GM19452 (cell line): ENCODE measurements at regions not wholly inside any gene's neighbourhood (a gene's known extent, or its start where the extent isn't known, plus 50 kb on each side); places are given as distances from the start of the nearest gene placed in this dataset.

ENCODE experiments used
- ATAC-seq: cut with Tn5 transposase; IDR thresholded peaks from one replicate; pipeline ENCODE4 v1.9.1; 2021; ENCODE audit not compliant: unreplicated experiment

DNA sequence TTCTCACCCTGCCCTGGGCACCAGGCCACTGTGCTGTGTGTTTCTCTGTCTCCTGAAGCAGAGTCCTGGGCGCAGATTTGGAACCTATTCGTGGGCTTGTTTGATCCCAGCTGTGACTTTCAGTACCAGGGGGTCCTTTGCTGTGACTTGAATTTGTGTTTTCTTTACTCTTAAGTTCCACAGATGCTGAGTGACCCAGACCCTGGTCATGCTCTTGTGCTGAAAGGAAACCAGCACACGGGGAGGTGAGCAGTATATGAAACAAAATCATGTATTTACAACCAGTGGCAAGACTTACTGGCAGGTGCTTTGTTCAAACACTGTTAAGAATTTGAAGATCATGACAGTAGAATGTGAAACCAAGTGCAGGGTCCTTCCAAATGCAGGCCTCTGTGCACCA is 89.2 kb upstream of the PRSS58 start:
- no peak for ATAC-seq

DNA sequence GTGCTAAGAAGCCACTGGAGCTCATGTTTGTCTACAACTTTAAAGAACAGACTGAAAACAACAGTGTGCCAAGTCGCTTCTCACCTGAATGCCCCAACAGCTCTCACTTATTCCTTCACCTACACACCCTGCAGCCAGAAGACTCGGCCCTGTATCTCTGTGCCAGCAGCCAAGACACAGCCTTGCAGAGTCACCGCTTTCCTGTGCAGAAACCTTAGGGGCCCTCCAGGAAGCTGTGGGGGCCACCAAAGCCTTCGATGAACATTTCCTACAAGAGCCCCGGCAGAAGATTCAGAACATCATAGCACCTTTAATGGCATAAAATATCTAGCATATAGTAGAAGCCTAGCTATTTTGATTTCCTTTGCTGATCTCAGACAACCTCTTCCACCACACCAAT is 88.0 kb upstream of the PRSS58 start:
- no peak for ATAC-seq

DNA sequence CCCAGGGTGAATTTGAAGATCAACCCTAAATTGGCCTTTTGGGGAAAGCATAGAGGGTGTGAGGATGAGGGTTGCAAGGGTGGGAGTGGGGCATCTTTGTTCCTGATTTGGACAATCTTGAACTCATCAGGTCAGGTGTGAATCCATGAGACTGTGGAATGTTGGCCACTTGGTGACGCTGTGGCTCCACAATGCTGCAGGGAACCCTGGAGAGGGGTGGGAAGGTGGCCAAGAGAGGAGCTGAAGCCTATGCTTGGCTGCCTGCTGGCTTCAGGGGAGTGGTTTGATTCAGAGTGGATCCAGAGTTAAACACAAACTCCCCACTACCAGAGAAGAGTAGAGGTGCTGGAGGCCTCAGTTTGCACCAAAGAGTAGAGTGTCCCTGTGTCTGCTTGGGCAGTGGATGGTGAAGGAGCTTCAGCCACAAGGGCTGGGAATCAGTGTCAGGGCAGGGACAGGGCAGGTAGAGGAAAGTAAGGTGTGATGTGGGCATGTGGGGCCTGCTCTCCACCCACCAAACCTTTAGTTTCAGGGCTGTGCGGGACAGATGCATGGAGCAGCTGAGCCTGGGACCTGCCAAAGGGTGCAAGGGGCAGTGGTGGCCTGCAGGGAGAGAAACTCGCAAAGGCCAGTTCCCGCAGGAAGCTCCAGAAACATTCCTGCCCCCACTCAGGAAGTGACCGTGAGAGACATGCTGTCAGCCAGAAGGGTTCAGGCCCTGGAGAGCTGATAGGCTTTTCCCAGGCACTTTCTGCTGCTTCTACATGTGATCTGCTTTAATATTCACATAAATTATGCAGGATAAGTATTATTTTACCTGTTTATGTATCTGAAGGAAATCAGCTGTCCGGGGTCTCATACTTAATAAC is 81.0 kb upstream of the PRSS58 start:
- ATAC-seq, result no peak

DNA sequence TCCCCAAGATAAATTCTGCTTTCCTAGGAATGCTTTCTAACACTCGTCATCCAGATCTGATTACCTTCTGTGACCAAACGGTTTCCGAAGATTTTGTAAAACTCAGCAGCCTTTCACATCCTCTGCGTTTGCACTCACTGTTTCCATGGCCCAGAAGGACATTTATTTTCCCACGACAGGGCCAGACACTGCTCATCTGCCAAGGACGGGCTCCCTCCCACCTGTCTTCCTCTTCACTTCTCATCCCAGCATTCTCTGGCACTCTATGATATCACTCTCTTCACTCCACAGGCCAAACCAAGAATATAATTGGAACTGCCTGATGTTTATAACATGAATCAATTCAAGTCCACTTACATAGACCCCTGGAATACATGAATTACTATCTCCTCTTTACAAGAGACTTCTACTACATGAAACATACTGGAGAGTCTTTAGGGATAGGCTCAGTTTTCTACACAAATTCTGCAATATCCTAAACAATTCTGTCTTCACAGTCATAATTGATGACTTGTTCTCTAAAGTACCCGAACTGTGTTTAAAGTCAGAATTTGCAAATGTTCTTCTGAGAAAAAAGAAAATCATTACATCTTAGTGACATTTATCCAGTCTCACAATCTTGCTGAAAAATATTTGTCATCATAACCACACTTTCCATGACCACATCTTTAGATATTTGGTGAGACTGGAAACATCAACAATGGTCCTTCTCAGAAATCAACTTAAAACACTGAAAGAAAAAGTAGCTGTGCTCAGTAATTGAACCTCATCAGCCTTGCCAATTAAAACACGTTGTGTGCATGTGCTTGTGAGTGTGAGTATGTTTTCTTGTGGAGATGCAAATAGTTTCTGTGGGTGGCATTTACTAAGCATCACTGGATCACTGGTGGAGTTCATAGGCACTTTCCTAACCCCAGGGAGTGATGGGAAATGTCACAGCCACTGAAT is 79.5 kb upstream of the PRSS58 start:
- no peak for ATAC-seq

DNA sequence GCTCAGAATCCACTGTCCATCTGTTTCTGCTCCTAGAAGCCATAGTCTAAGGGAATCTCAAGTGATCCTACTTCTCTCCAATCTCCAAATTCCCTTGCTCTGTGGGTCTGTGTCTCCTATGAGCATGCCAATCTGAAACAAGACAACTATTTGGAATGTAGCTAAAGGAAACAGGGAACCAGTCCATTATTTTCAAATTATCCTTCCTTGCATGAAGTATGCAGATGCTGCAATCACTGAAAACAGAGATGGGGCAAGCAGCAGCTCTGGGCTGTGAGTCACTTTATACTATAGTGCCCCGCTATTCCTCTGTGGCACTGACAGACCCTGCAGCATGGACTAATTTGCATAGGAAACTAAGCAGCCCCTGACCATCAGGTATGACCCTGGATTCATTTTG is 76.9 kb upstream of the PRSS58 start:
- ATAC-seq, result no peak

DNA sequence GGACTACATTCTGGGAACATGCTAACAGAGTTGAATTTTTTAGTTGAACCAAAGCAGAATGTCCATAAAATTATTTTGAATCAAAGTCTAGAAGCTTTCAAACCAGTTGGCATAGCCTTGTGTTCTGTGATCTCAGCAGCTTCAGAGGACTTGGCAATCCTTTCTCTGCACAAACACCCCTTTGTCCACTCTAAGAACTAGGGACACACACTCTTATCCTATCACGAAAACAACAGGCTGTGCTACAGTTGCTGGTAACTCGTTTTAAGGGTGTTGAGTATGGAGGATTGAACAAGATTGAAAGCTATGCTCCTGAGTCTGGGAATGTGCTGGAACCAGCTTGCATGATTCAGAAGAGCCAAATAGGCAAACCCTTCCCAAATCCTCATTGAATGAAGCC is 76.4 kb upstream of the PRSS58 start:
- no peak for ATAC-seq

DNA sequence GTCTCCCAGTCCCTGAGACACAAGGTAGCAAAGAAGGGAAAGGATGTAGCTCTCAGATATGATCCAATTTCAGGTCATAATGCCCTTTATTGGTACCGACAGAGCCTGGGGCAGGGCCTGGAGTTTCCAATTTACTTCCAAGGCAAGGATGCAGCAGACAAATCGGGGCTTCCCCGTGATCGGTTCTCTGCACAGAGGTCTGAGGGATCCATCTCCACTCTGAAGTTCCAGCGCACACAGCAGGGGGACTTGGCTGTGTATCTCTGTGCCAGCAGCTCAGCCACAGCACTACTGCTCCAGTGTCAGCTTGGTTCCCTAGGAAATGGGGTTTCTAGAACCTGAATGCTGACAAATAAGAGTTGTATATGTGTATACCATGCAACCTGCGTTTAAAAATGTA is 74.6 kb upstream of the PRSS58 start:
- no peak for ATAC-seq

DNA sequence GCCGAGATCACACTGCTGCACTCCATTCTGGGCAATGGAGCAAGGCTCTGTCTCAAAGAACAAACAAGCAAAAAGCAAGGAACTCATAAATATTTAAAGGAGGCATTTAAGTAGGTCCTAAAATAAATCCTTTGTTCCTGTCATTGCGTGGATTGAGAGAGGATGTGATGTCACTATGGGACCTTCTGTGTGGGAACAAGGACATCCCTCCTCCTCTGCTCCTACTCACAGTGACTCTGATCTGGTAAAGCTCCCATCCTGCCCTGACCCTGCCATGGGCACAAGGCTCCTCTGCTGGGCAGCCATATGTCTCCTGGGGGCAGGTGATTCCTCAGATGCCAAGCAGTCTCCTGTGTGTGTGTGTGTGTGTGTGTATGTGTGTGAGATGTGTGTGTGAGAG is 74.1 kb upstream of the PRSS58 start:
- no peak for ATAC-seq

DNA sequence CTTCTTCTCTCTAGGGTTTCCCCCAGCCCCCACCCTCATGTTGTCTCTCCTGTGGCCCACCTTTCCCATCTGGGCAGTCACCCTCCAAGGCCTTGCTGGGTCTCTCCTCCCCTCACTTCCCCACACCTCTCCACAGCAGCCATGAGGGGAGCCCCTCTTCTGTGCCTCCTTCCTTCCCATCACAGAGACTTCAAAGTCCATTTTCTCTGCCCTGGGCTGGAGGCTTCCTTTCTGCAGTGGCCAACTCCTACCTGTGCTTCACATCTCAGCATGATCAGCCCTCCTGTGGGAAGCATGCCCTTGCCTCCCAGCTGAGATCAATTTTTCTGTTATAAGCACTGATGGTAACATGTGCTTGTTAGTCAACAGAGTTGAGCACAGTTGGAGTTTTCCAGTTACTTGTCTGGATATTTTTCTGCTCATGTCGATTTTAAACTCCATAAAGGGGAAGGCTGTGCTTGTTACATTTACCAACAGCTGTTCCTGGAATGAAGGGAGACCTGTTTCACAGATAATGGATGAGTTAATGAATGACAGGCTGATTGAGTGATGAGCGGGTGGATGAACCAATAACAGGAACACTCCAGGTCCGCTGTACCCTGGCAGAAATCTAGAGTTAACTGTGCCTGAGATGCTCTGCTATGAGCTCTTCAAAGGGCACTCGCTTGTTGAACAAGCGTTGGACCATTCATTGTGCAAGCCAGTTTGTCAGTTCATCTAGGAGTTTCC is 71.4 kb upstream of the PRSS58 start:
- no peak for ATAC-seq

DNA sequence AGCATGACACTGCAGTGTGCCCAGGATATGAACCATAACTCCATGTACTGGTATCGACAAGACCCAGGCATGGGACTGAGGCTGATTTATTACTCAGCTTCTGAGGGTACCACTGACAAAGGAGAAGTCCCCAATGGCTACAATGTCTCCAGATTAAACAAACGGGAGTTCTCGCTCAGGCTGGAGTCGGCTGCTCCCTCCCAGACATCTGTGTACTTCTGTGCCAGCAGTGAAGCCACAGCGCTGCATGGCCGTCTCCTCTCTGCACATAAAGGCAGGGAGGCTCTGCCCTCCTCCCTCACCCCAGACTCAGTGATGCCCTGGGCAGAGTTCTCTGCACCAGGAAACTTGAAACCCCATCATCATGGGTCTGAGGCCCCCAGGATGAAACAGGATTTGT is 70.7 kb upstream of the PRSS58 start:
- no peak for ATAC-seq

DNA sequence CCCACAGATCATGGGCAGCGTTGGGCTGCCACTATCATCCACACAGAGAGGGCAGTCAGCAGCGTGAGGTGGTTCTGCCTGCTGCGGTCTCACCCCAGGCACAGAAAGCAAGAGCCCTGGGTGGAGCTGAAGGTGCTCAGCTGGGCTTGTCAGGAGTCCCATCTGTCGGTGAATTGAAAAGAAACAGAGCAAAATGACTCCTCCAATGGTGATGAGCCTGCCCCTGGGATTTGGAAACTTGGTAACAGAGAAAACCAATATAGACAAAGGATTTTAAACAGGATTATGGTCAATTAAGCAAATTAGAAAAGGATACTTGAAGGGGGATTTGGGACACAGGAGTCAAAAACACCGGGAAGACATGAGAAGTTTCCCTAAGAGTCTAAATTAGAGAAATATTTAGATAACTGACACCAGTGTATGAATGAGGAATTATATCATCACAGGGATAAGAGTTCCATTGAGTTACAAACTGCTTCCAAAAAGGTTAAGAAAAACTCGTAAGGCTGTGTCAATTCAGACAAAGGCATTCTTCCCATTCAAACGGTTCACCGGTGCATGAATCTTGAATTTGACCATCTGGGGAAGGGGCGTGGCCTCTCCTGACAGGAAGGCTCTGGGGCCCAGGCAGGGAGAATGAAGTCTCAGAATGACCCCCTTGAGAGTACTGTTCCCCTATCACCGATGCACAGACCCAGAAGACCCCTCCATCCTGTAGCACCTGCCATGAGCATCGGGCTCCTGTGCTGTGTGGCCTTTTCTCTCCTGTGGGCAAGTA is 70.0 kb upstream of the PRSS58 start:
- ATAC-seq, result no peak

DNA sequence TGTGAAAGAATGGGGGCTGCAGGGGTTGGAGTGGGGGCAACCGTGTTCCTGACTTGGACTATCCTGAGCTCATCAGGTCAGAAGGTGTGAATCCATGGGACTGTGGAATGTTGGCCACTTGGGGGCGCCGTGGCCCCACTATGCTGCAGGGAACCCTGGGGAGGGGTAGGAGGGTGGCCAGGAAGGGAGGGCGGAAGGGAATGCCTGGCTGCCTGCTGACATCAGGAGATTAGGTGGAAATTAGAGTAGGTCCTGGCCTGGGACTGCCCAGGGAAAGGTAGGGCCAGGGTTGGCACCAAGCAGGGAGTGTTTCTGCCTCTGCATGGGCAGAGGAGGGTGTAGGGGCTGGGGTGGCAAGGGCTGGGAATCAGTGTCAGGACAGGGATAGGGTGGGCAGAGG is 65.8 kb upstream of the PRSS58 start:
- no peak for ATAC-seq

DNA sequence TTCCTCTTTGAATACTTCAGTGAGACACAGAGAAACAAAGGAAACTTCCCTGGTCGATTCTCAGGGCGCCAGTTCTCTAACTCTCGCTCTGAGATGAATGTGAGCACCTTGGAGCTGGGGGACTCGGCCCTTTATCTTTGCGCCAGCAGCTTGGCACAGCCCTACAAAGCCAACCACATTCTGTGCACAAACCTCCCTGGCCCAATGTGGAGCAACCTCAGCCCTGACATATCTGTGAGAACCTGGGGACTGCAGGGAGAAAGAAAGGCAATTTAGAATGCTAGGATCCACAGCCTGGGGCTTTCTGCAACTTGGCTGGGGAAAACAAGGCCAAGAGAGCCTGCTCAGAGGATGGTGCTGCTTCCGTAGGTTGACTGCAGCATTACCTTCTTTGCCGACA is 63.5 kb upstream of the PRSS58 start:
- no peak for ATAC-seq

DNA sequence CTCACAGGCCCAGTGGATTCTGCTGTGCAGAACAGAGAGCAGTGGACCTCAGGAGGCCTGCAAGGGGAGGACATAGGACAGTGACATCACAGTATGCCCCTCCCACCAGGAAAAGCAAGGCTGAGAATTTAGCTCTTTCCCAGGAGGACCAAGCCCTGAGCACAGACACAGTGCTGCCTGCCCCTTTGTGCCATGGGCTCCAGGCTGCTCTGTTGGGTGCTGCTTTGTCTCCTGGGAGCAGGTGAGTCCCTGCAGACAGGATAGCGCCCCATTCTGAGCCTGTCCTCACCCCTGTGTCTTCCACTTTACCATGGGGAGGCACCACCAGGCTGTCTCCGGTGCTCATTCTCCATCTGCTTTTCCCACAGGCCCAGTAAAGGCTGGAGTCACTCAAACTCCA is 63.0 kb upstream of the PRSS58 start:
- no peak for ATAC-seq

DNA sequence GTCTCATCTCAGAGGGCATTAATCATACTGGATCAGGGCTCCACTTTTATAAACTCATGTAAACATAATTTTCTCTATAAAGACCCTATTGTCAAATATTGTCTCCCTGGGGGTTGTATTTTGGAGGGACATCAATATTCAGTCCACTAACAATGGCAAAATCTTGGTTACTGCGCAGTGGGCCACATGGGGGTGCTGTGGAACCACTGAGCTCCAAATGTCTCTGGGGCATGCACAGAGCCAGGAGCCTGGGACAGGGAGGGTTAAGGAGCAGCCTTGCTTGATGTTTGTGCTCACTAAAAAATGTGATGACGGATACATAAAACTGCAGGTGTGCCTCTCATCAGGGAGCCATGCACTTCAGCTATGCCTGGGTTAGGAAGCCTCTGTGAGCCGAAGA is 62.1 kb upstream of the PRSS58 start:
- ATAC-seq, result no peak

DNA sequence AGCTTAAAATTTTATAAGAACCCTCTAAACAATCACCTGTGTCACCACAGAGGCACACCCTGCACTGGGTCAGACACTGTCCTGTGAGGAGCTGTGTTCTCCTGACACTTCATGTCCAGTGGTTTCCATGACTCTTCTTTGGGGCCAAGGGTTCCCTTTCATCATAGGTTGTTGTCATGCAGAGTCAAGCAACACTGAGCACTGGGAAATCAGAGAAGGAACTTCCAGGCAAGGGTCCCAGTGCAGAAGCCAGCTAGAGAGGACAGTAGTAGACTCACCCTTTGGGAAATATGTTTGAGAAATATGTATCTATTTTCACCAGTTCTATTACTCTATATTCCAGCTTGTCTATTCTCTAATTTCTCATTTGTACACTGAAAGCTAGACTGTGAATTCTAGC is 56.4 kb upstream of the PRSS58 start:
- no peak for ATAC-seq

DNA sequence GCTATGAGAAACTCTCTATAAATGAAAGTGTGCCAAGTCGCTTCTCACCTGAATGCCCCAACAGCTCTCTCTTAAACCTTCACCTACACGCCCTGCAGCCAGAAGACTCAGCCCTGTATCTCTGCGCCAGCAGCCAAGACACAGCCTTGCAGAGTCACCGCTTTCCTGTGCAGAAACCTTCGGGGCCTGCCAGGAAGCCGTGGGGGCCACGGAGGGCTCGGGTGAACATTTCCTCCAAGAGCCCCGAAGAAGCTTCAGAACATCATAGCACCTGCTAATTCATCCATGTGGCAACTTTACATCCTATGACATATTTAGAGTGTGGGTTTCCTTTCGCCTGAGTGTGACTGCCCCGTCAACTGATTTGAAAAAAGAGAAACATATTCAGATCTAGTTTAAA is 55.7 kb upstream of the PRSS58 start:
- ATAC-seq, result no peak

DNA sequence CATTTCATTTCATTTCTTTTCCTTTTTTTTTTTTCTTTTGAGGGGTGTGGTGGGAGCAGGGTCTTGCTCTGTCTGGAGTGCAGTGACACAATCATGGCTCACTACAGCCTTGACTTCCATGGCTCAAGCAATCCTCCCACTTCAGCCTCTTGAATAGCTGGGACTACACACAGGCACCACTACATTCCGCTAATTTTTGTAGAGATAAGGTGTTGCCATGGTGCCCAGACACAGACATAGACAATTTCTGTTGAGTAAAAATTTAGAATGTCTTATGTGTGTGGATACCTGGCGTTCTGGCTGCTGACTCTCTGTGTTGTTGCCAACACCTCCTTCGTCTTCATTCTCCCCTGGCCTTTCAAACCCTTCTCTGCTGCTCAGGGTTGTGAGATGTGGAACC is 54.0 kb upstream of the PRSS58 start:
- ATAC-seq, result no peak

DNA sequence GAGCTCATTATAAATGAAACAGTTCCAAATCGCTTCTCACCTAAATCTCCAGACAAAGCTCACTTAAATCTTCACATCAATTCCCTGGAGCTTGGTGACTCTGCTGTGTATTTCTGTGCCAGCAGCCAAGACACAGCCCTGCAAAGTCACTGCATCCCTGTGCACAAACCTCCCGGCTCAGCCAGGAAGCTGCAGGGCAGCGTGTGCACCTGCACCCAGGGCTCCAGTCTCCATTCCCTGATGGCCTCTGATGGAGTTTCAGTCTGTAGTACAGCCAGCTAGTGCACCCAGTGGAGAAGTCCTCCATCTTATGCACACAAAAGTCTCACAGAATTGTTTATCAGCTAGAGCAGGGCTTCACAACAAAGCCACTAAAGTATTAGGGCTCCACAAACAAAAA is 51.1 kb upstream of the PRSS58 start:
- ATAC-seq, result no peak

DNA sequence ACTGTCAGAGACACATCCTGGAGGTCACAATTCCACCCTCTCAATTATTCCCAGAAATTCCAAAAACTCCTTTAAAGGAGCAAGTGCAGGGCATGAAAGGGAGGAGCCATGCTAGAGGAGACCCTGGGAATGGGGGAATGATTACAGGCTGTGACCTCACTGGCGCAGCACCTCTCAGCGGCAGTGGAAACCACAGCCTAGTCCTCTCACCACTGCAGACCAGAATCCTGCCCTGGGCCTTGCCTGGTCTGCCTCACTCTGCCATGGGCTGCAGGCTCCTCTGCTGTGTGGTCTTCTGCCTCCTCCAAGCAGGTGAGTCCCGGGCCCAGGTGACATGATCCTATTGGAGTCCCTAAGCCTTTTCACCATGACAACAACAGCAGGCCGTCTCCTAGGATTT is 50.5 kb upstream of the PRSS58 start:
- ATAC-seq, result no peak
